Stimulated activated CD4-positive, alpha-beta T cell treated with anti-CD3 and anti-CD28 coated beads, TNF-alpha, amount 100 ng/mL, for 24 hours (primary cell): ENCODE measurements at regions not wholly inside any gene's neighbourhood (a gene's known extent, or its start where the extent isn't known, plus 50 kb on each side); places are given as distances from the start of the nearest gene placed in this dataset.

Experiments
- DNase-seq, 3 experiments: peaks; one replicate each; pipeline ENCODE4 v3.0.0-alpha.2; 2020; ENCODE audit warnings: low read depth in 3 of 3

- no peak for DNase-seq
Measured at GRCh38 chr2:153196378-153197058, 282.0 kb downstream of the RPRM start.

DNA sequence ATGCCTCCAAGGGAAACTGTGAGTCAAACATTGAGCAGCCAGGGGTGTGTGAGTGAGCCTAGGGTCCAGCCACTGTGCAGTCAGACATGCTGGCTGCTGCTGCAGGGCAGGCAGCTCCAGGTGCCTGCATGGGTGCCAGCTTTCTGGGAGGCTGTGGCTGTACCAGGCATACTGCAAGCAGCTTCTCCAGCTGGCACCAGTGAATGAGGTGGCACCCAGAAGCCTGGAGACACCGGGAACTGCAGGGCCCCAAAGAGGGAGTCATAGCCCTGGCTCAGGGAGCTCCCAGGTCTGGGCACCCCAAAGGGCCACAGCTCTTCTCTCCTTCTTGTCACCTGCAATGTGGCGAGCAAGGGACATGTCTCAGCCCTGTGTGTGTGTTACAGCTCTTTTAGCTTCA is 283.2 kb downstream of the RPRM start:
- no peak for DNase-seq

GRCh38 chr2:153189091-153189888 is 289.3 kb downstream of the RPRM start:
- no peak for DNase-seq

GRCh38 chr2:153179808-153180207 is 298.8 kb downstream of the RPRM start:
- no peak for DNase-seq

GRCh38 chr2:153169609-153170008 is 309.0 kb downstream of the RPRM start:
- DNase-seq: no peak

- DNase-seq: no peak
Measured at GRCh38 chr2:153165021-153165420, 313.5 kb downstream of the RPRM start.

- no peak for DNase-seq
Measured at GRCh38 chr2:153163055-153163454, 315.5 kb downstream of the RPRM start.

GRCh38 chr2:153156743-153157142 is 321.8 kb downstream of the RPRM start:
- no peak for DNase-seq

DNA sequence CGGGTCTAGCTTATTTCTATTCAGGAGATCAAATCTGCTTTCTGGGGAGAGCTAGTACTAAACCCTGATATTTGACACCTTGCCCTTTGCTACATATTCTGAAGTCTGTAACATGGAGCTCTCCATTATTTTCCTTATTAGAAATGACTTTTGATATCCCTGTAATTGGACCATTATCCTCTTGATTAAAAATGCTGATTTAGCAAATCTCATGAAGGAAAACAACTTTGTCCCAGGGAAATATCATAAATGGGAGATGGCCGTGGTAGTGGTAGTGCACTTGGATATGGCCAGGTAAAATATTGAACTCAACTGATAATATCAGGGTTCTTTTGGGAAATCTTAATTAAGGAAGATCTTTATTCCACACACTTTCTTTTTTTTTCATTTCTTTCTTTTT is 326.5 kb downstream of the RPRM start:
- DNase-seq: no peak

- DNase-seq: no peak
Measured at GRCh38 chr2:153145470-153145978, 333.0 kb downstream of the RPRM start.

DNA sequence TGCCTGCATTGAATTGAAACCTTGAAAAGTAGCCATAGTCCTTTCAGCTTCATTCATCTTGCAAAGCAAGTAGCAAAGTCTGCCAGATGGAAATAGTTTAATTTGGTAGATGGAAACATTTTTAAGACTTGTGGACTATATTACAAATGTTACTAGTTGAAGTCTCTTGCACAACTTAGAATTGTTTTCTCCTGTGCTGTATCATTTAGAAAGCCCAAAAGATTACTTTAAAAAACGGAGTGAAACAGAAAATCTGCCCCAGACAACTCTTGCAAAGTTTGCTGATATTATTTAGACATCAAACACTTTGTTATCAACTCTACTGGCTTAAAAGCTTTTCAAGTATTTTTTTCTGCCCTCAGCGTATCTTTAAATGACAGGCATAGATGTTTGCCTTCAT is 335.0 kb downstream of the RPRM start:
- DNase-seq: no peak

- no peak for DNase-seq
Measured at GRCh38 chr2:153140498-153140897, 338.1 kb downstream of the RPRM start.

DNA sequence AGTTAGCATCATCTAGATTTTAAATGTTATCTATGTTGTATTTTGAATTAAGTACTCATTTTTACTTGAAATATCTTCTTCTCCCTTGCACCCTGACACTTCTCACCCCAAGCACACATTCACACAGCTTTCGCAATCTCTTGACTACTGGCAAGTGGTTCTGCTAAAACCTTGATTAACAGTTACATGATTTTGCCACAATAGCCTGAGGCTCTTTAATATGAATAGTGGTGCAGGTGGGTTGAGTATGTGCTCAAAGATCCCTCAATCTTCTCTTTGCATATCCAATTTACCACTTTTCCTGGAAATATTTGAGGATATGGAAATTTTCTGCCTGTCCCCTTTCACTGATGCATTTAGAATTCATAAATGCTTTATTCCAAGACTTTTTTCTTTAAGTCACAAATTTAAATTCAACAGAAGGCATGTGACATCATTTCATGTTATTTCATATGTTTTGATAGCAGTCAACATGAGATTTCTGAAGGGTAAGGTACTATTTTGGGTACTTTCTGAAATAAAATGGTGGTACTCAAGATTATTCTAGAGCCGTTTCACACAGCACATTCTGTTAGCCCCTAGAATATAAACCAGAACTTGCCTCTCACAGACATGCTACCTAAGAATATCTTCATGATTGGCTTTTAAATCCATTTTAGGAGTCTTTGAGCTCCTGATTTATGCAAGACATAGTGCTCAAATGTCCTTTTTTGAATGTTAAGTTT is 339.7 kb downstream of the RPRM start:
- no peak for DNase-seq

DNA sequence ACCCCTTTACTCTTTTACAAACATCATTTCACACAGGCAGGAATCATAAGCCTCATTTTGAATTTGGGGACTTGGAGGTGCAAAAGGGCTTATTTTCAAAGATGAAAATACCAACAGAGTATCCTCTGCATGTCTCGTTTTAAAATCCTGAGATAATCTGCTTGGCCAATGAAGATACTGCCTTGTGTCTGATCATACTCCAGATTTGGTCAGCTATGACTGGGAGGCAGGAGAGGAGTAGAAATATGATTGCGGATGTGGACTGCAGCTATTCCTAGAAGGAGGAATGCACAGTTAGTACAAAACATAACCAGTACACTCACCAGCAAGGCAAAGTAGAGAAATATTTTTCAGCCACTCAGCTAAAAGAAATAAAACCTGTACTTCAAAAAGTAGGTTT is 342.3 kb downstream of the RPRM start:
- DNase-seq: no peak

- no peak for DNase-seq
Measured at GRCh38 chr2:153134725-153135124, 343.8 kb downstream of the RPRM start.

DNA sequence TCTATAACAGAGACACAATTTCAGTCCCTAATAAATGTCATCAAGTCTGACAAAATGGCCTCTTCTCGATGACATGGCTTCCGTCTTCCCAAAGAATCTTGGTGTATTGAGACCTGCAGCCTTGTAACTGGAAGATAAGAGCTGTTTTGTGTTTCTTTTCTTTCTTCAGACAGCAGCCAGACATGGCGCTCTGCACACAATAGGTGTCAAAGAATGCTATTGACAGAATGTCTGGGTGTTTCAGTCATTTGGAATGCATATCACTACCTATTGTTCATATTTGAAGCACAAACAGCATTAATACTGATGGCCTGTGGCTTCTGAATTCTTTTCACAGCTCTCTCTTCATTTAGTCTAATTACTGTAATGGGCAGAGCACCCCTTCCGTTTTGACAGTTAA is 344.8 kb downstream of the RPRM start:
- DNase-seq: no peak

- DNase-seq: no peak
Measured at GRCh38 chr2:153132418-153132817, 346.1 kb downstream of the RPRM start.

- no peak for DNase-seq
Measured at GRCh38 chr2:153115141-153115540, 363.4 kb downstream of the RPRM start.

DNA sequence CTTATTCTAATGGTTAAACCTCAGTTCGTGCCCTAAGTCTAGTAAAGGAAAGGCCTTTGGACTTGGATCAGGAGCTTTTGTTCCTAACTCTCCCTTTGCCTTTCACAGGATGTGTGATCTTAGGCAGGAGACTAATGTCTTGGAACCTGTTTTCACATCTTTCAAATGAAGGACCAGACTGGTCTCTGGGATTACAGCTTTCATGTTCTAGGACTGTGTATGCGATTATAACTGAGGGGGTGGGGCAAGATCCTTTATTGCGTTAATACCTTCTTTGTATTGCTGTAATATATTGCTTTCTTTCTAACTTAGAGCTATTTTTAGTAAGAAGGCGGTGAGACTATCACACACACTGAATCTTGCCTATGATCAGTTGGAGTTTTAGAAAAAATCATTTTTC is 368.1 kb downstream of the RPRM start:
- no peak for DNase-seq

DNA sequence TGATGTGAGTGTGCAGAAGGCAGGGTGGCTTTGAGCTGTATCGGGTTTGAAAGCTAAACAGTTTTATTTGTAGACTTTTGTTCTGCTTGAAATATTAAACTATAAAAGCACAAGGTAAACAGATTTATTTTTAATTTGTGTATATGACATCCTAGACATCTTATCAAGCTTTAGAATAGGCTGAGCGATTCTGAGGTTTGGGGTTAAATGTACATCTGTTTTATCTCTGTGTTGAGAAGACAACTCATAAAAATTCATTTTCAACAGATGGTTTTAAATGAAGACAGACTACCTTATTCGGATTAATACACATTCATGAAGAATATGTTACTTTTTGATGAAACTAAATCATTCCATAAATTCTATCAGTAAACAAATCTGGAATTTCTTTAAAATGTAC is 368.8 kb downstream of the RPRM start:
- no peak for DNase-seq

DNA sequence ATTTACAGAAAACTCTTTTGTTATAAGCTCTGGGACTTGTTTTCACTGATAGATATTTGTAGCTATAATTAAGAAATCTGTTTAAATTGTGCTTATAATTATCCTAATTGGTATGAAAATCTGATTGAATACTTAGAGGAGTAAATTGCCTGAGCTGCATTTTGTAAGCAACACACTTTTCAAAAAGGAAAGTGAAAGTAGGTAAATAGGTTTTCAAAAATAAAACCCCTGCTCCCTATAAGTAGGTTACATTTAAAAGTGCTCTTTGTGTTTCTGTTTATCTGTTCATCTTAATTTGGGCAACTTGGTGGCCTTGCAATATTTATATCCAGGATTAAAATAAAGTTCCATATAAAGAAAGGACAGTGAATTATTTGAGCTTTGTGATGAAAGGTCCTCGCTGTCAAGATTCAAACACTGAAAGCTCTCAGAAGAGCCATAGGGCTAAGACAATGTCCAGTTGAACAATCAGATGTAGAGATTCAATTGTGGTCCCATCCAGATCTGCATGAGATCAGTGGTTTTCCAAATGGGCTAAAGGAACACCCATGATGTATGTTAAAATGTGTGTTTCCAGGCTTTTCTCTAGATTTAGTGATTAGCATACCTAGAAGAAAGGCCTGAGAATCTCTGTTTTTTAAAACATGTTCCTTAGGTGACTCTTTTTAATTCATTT is 371.6 kb downstream of the RPRM start:
- no peak for DNase-seq
